H1 (cell line): ENCODE measurements at regions not wholly inside any gene's neighbourhood (a gene's known extent, or its start where the extent isn't known, plus 50 kb on each side); places are given as distances from the start of the nearest gene placed in this dataset.

Source experiments
- CTCF ChIA-PET: fragments of 300-600 bp; sonication (Branson Sonifier 250); formaldehyde crosslinking; loops from one replicate; lab custom pipeline; 2021; ENCODE audit not compliant: partially characterized antibody; lab: Charles Lee
- POLR2A ChIA-PET: fragments of 300-600 bp; sonication (Branson Sonifier 250); formaldehyde crosslinking; loops from one replicate; lab custom pipeline; 2021; ENCODE audit warnings: inconsistent platforms; ENCODE audit not compliant: partially characterized antibody; lab: Charles Lee
- DNase-seq, 2 experiments: peaks; one replicate each; pipeline versions ENCODE4 v3.0.0 to v3.0.0-alpha.2; 2010 to 2022; ENCODE audit warnings: low spot score in 2 of 2, low read depth in 1 of 2, mixed read lengths in 1 of 2
- FAIRE-seq: peaks from 2 replicates; lab custom pipeline; 2011; peaks lifted over from hg19 to GRCh38; lab: Jason Lieb, UNC
- H2AFZ ChIP-seq: 2 replicates; pipeline ENCODE4 v1.8.1; 2012; ENCODE audit warnings: low read length, inconsistent platforms
- H2AK5ac ChIP-seq: 2 replicates; pipeline ENCODE4 v1.6.1; 2013; ENCODE audit warnings: low read depth, low read length
- H2BK120ac ChIP-seq: replicated peaks from 2 replicates; pipeline ENCODE3; 2013; ENCODE audit warnings: low read depth, low read length, inconsistent platforms
- H2BK12ac ChIP-seq: 2 replicates; pipeline ENCODE4 v1.6.1; 2013; ENCODE audit warnings: low read depth, low read length
- H2BK15ac ChIP-seq: 2 replicates; pipeline ENCODE4 v1.6.1; 2013; ENCODE audit warnings: low read length
- H2BK20ac ChIP-seq: 2 replicates; pipeline ENCODE4 v1.6.1; 2013; ENCODE audit warnings: low read length
- H2BK5ac ChIP-seq: 2 replicates; pipeline ENCODE4 v1.6.1; 2013; ENCODE audit warnings: low read depth, low read length
- H3K14ac ChIP-seq: 2 replicates; pipeline ENCODE4 v1.6.1; 2013; ENCODE audit warnings: inconsistent platforms; ENCODE audit not compliant: insufficient read length
- H3K18ac ChIP-seq: 2 replicates; pipeline ENCODE4 v1.6.1; 2013; ENCODE audit warnings: low read length; ENCODE audit errors: extremely low read depth
- H3K23ac ChIP-seq: 2 replicates; pipeline ENCODE4 v1.6.1; 2013; ENCODE audit warnings: inconsistent platforms; ENCODE audit not compliant: insufficient read length
- H3K23me2 ChIP-seq: 2 replicates; pipeline ENCODE4 v1.6.1; 2013; ENCODE audit warnings: low read depth, low read length
- H3K27ac ChIP-seq: 2 replicates; pipeline ENCODE4 v1.6.1; 2011; ENCODE audit warnings: low read depth, low read length, inconsistent platforms
- H3K27me3 ChIP-seq, 4 experiments: replicated peaks in 1 of 4; 1 replicate in 1 of 4; 2 replicates in 3 of 4; pipeline versions ENCODE4 v1.6.1 to v1.8.1; 2011 to 2013; ENCODE audit warnings: low read length in 3 of 4, mild to moderate bottlenecking in 3 of 4, inconsistent platforms in 2 of 4, mixed read lengths in 2 of 4, moderate library complexity in 1 of 4; ENCODE audit not compliant: control insufficient read depth in 3 of 4, insufficient read depth in 3 of 4; ENCODE audit errors: extremely low read depth in 1 of 4
- H3K36me3 ChIP-seq, 4 experiments: 2 replicates each; pipeline versions ENCODE4 v1.6.1 to v1.8.1; 2011 to 2013; ENCODE audit warnings: mild to moderate bottlenecking in 4 of 4, low read length in 3 of 4, moderate library complexity in 2 of 4, control low read depth in 1 of 4, inconsistent platforms in 1 of 4; ENCODE audit not compliant: insufficient read depth in 4 of 4, control insufficient read depth in 2 of 4
- H3K4ac ChIP-seq: replicated peaks from 2 replicates; pipeline ENCODE3; 2013; ENCODE audit warnings: low read length, low read depth, mixed read lengths, inconsistent platforms; ENCODE audit not compliant: insufficient read length
- H3K4me1 ChIP-seq, 4 experiments: replicated peaks in 1 of 4; 1 replicate in 1 of 4; 2 replicates in 3 of 4; pipeline versions ENCODE4 v1.6.1 to v1.8.1; 2011 to 2013; ENCODE audit warnings: low read length in 3 of 4, inconsistent platforms in 2 of 4, mixed read lengths in 1 of 4; ENCODE audit not compliant: insufficient read depth in 4 of 4, control insufficient read depth in 3 of 4
- H3K4me2 ChIP-seq, 2 experiments: 2 replicates each; pipeline versions ENCODE4 v1.6.1 to v1.8.1; 2011 to 2013; ENCODE audit warnings: low read depth in 2 of 2, low read length in 2 of 2, control low read depth in 1 of 2, inconsistent platforms in 1 of 2, mild to moderate bottlenecking in 1 of 2; ENCODE audit not compliant: insufficient read depth in 1 of 2
- H3K4me3 ChIP-seq, 4 experiments: fragments of 200-600, 300-600 bp in 1 of 4; sonication (generic), shearing (Covaris generic), sonication (Bioruptor Twin) in 1 of 4; 2 replicates each; pipeline versions ENCODE4 v1.5.1 to v1.8.1; 2011 to 2016; ENCODE audit warnings: low read length in 4 of 4, low read depth in 3 of 4, control low read depth in 2 of 4, inconsistent platforms in 2 of 4, mild to moderate bottlenecking in 2 of 4, mixed read lengths in 1 of 4, moderate library complexity in 1 of 4; ENCODE audit not compliant: insufficient read depth in 2 of 4; ENCODE audit errors: extremely low read depth in 1 of 4
- H3K56ac ChIP-seq: replicated peaks from 2 replicates; pipeline ENCODE3; 2013; ENCODE audit warnings: low read depth, mild to moderate bottlenecking, mixed read lengths, low read length, inconsistent platforms; ENCODE audit not compliant: insufficient read length
- H3K79me1 ChIP-seq: 2 replicates; pipeline ENCODE4 v1.6.1; 2013; ENCODE audit warnings: low read depth, low read length, control low read depth
- H3K79me2 ChIP-seq, 2 experiments: 2 replicates each; pipeline versions ENCODE4 v1.6.1 to v1.8.1; 2012 to 2013; ENCODE audit warnings: low read length in 2 of 2, mild to moderate bottlenecking in 2 of 2, inconsistent platforms in 1 of 2; ENCODE audit not compliant: insufficient read depth in 2 of 2, control insufficient read depth in 1 of 2
- H3K9ac ChIP-seq, 4 experiments: replicated peaks in 1 of 4; 1 replicate in 1 of 4; 2 replicates in 3 of 4; pipeline versions ENCODE4 v1.6.1 to v1.8.1; 2011 to 2013; ENCODE audit warnings: low read depth in 3 of 4, low read length in 3 of 4, control low read depth in 2 of 4, mild to moderate bottlenecking in 2 of 4, moderate library complexity in 2 of 4, inconsistent platforms in 1 of 4; ENCODE audit errors: extremely low read depth in 1 of 4
- H3K9me3 ChIP-seq, 2 experiments: 2 replicates each; pipeline versions ENCODE4 v1.6.1 to v1.8.1; 2012 to 2013; ENCODE audit warnings: mild to moderate bottlenecking in 2 of 2, moderate library complexity in 2 of 2, control low read depth in 1 of 2, inconsistent platforms in 1 of 2, low read depth in 1 of 2, low read length in 1 of 2, mixed read lengths in 1 of 2; ENCODE audit not compliant: insufficient read depth in 2 of 2
- H4K20me1 ChIP-seq, 2 experiments: replicated peaks in 1 of 2; 2 replicates each; pipeline versions ENCODE3 to v1.8.1; 2011 to 2013; ENCODE audit warnings: inconsistent platforms in 2 of 2, low read length in 2 of 2, mild to moderate bottlenecking in 1 of 2; ENCODE audit not compliant: insufficient read depth in 2 of 2, control insufficient read depth in 1 of 2
- H4K5ac ChIP-seq: 2 replicates; pipeline ENCODE4 v1.6.1; 2013; ENCODE audit warnings: low read length, low read depth, mixed read lengths, inconsistent platforms; ENCODE audit not compliant: insufficient read length
- H4K8ac ChIP-seq: 2 replicates; pipeline ENCODE4 v1.8.0; 2013; ENCODE audit warnings: mild to moderate bottlenecking, moderate library complexity, low read length, inconsistent platforms; ENCODE audit not compliant: insufficient read depth; ENCODE audit errors: extremely low read depth
- H4K91ac ChIP-seq: replicated peaks from 2 replicates; pipeline ENCODE3; 2013; ENCODE audit warnings: low read length, mixed read lengths, inconsistent platforms; ENCODE audit not compliant: insufficient read length
- HDAC2 ChIP-seq, 2 experiments: fragments of 300-600 bp in 1 of 2; sonication (generic) in 1 of 2; IDR thresholded peaks; 2 replicates each; pipeline ENCODE4 v1.6.1; 2011 to 2012; ENCODE audit warnings: low read depth in 2 of 2, low read length in 2 of 2, mild to moderate bottlenecking in 2 of 2, moderate library complexity in 2 of 2, borderline replicate concordance in 1 of 2, inconsistent platforms in 1 of 2
- HDAC6 ChIP-seq: IDR thresholded peaks from one replicate; pipeline ENCODE4 v1.7.1; 2012; ENCODE audit warnings: low read depth, mild to moderate bottlenecking, inconsistent platforms, low read length, moderate library complexity
- KDM1A ChIP-seq: fragments of 200-600, 300-600 bp; sonication (generic); IDR thresholded peaks from 2 replicates; pipeline ENCODE4 v1.7.1; 2016; ENCODE audit warnings: mild to moderate bottlenecking, low read length, borderline replicate concordance
- KDM5A ChIP-seq: fragments of 200-600 bp; IDR thresholded peaks from 2 replicates; pipeline ENCODE4 v1.7.1; 2012; ENCODE audit warnings: mild to moderate bottlenecking, low read length, inconsistent platforms, mixed read lengths
- POLR2A ChIP-seq, 2 experiments: IDR thresholded peaks; 1 replicate in 1 of 2; 2 replicates in 1 of 2; pipeline ENCODE4 v1.6.1; 2011; ENCODE audit warnings: low read depth in 2 of 2, low read length in 2 of 2, mild to moderate bottlenecking in 2 of 2; ENCODE audit errors: control extremely low read depth in 1 of 2
- TAF7 ChIP-seq: optimal IDR thresholded peaks from 2 replicates; pipeline ENCODE3; 2011; ENCODE audit warnings: low read depth, mild to moderate bottlenecking, inconsistent platforms, low read length, moderate library complexity, borderline replicate concordance
- WGBS, 2 experiments: shearing (Covaris generic) in 1 of 2; methylation state at CpG; one replicate each; pipeline versions ENCODE4 v1.1.6 to v1.1.7; 2013 to 2015; ENCODE audit warnings: low lambda C conversion rate in 2 of 2, mixed read lengths in 2 of 2, inconsistent platforms in 1 of 2, low coverage in 1 of 2, missing lambda C conversion rate in 1 of 2; ENCODE audit not compliant: insufficient replicate concordance in 2 of 2, insufficient coverage in 1 of 2, insufficient read length in 1 of 2; ENCODE audit errors: extremely low coverage in 1 of 2, missing lambda C conversion rate in 1 of 2; 5-methylcytosine and 5-hydroxymethylcytosine counted together
- TF ChIP-seq, protein P1 (sequence below): IDR thresholded peaks from 2 replicates; pipeline ENCODE4 v1.6.1; 2011; ENCODE audit warnings: low read length, improper control_type of control experiment

DNA sequence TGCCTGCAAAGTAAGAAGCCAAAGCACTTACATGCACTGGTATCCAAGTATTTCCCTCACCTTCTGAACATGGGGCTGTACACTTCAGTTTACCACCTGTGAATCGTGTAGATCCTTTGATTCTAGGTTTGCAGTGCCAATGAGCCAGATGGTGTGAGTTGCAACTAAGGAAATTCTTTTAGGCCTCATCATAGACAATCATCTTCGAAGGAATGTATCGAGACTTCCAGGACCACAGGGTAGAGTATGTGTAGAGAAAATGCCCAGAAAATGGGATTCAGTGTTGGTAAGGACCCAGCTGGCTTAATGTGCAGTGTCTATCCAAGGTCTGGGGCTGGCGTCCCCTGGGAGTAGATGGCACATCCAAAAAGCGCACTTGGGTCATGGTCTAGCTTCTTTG lies 323.2 kb upstream of the TPM1 start:
- CTCF ChIA-PET: interaction anchor here (0.9 to 1.9 kb wide), 2 partner anchors 13 to 21 kb away, joined by 4 read pairs; no protein-coding TSS in a partner anchor
- DNase-seq: no peak
- H3K4me2 ChIP-seq: no peak overlapping the region

More for the DNA sequence above, 323.2 kb upstream of the TPM1 start:
- no peak overlapping the region for H3K9ac ChIP-seq
- H3K79me1 ChIP-seq: no peaks in the 10 kb centered on the region
- POLR2A ChIA-PET: no interaction called here
- no peak overlapping the region for H2BK120ac ChIP-seq
- no peak overlapping the region for H2BK12ac ChIP-seq
- no peak overlapping the region for H2BK15ac ChIP-seq
- FAIRE-seq: no peak
- H3K18ac ChIP-seq: no peak overlapping the region
- H3K36me3 ChIP-seq: no peaks in the 10 kb centered on the region; a peak in 3 of 8 replicates
- H2BK20ac ChIP-seq: no peak overlapping the region
- H3K23ac ChIP-seq: no peak overlapping the region
- no peak overlapping the region for H3K4me3 ChIP-seq
- no peak for TF ChIP-seq POLR2A (IDR thresholded peaks at IDR 0.05; ENCODE audit: control extremely low read depth in 1 of 2, low read depth in 2 of 2, low read length in 2 of 2)
- TF ChIP-seq, protein P1, sequence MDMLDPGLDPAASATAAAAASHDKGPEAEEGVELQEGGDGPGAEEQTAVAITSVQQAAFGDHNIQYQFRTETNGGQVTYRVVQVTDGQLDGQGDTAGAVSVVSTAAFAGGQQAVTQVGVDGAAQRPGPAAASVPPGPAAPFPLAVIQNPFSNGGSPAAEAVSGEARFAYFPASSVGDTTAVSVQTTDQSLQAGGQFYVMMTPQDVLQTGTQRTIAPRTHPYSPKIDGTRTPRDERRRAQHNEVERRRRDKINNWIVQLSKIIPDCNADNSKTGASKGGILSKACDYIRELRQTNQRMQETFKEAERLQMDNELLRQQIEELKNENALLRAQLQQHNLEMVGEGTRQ: no peak
- TF ChIP-seq KDM1A: no peak
- TF ChIP-seq HDAC2 (IDR thresholded peaks at IDR 0.05; ENCODE audit: borderline replicate concordance in 1 of 2, low read depth in 2 of 2, low read length in 2 of 2): no peak
- no peak for TF ChIP-seq HDAC6
- TF ChIP-seq KDM5A: no peak
- no peak for TF ChIP-seq TAF7
- H3K27ac ChIP-seq: no peak overlapping the region
- no peak overlapping the region for H3K4ac ChIP-seq
- H4K91ac ChIP-seq: no peak overlapping the region
- H3K23me2 ChIP-seq: no peaks in the 10 kb centered on the region
- WGBS, 2 experiments: 89% methylated on average over 5 of the region's 5 CpGs; no CpG with 5 or more reads in 1 of the 2 experiments
- H2AK5ac ChIP-seq: no peak overlapping the region
- no peak overlapping the region for H3K56ac ChIP-seq
- H2AFZ ChIP-seq: no peak overlapping the region
- no peaks in the 10 kb centered on the region for H3K27me3 ChIP-seq
- H3K14ac ChIP-seq: no peak overlapping the region
- H4K8ac ChIP-seq: no peak overlapping the region
- H4K20me1 ChIP-seq: no peaks in the 10 kb centered on the region
- no peak overlapping the region for H4K5ac ChIP-seq
- no peak overlapping the region for H2BK5ac ChIP-seq
- H3K79me2 ChIP-seq: no peaks in the 10 kb centered on the region
- H3K9me3 ChIP-seq: no peaks in the 10 kb centered on the region
- no peaks in the 10 kb centered on the region for H3K4me1 ChIP-seq
